Spleen (tissue), 7 donors: ENCODE measurements at regions not wholly inside any gene's neighbourhood (a gene's known extent, or its start where the extent isn't known, plus 50 kb on each side); places are given as distances from the start of the nearest gene placed in this dataset.

Experiments used
- POLR2A ChIP-seq, 3 donors: fragments of 450-650 bp; IDR thresholded peaks; one replicate each; pipeline ENCODE4 v1.5.1; 2017; ENCODE audit warnings: antibody characterized with exemption in 3 of 3, mild to moderate bottlenecking in 1 of 3
- POLR2AphosphoS5 ChIP-seq, 3 donors: sonication (generic); formaldehyde crosslinking; IDR thresholded peaks; one replicate each; pipeline ENCODE4 v1.5.1; 2017; ENCODE audit warnings: antibody characterized with exemption in 3 of 3
- TF ChIP-seq, protein P1 (sequence below), 11 experiments: fragments of 200-600 bp in 7 of 11; fragments of 450-650 bp in 4 of 11; sonication (generic) in 4 of 11; IDR thresholded peaks in 8 of 11; conservative IDR thresholded peaks in 3 of 11; 1 replicate in 7 of 11; 2 replicates in 4 of 11; pipeline versions ENCODE4 v1.4.0 to v1.8.0; 2016 to 2021; ENCODE audit warnings: antibody characterized with exemption in 11 of 11, inconsistent platforms in 4 of 11, mild to moderate bottlenecking in 1 of 11
- donor health status: DM: no; HTN: no; CAD: no; lungs with moderate emphysema.
- donor health status: DM: no; HTN: no; CAD: no.
- donor health status: DM: no; HTN: no; CAD: no.

- TF ChIP-seq POLR2A (IDR thresholded peaks at IDR 0.05) (no peak), POLR2AphosphoS5 (IDR thresholded peaks at IDR 0.05) (no peak)
- TF ChIP-seq, protein P1, sequence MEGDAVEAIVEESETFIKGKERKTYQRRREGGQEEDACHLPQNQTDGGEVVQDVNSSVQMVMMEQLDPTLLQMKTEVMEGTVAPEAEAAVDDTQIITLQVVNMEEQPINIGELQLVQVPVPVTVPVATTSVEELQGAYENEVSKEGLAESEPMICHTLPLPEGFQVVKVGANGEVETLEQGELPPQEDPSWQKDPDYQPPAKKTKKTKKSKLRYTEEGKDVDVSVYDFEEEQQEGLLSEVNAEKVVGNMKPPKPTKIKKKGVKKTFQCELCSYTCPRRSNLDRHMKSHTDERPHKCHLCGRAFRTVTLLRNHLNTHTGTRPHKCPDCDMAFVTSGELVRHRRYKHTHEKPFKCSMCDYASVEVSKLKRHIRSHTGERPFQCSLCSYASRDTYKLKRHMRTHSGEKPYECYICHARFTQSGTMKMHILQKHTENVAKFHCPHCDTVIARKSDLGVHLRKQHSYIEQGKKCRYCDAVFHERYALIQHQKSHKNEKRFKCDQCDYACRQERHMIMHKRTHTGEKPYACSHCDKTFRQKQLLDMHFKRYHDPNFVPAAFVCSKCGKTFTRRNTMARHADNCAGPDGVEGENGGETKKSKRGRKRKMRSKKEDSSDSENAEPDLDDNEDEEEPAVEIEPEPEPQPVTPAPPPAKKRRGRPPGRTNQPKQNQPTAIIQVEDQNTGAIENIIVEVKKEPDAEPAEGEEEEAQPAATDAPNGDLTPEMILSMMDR (IDR thresholded peaks at IDR 0.05 in 8 of 11, conservative IDR thresholded peaks at IDR 0.05 in 3 of 11), result no peak
Observed at GRCh38 chr13:59408738-59409137, 755.0 kb downstream of the DIAPH3 start.
